Effector memory CD4-positive, alpha-beta T cell (primary cell): ENCODE measurements at regions not wholly inside any gene's neighbourhood (a gene's known extent, or its start where the extent isn't known, plus 50 kb on each side); places are given as distances from the start of the nearest gene placed in this dataset.
"Not testable (repeated sequence)": the region's sequence is repeated elsewhere in the genome, so short reads cannot be mapped to it uniquely, and the experiment has no call there.

Source experiments
- DNase-seq, 3 donors: peaks; one replicate each; pipeline ENCODE4 v3.0.0-alpha.2; 2020
- H3K27ac ChIP-seq: 2 replicates; pipeline ENCODE4 v1.7.0; 2013; ENCODE audit warnings: mild to moderate bottlenecking, low read length, moderate library complexity; ENCODE audit not compliant: insufficient read depth, poor library complexity, severe bottlenecking
- H3K27me3 ChIP-seq: replicated peaks from 2 replicates; pipeline ENCODE4 v1.7.0; 2013; ENCODE audit warnings: mild to moderate bottlenecking, low read length; ENCODE audit not compliant: insufficient read depth, control insufficient read depth, poor library complexity, severe bottlenecking
- H3K36me3 ChIP-seq: 2 replicates; pipeline ENCODE4 v1.7.0; 2013; ENCODE audit warnings: mild to moderate bottlenecking, low read length, moderate library complexity; ENCODE audit not compliant: control insufficient read depth, insufficient read depth
- H3K4me1 ChIP-seq: 2 replicates; pipeline ENCODE4 v1.7.0; 2013; ENCODE audit warnings: low read length, mild to moderate bottlenecking; ENCODE audit not compliant: control insufficient read depth, insufficient read depth, poor library complexity, severe bottlenecking
- H3K4me3 ChIP-seq: 2 replicates; pipeline ENCODE4 v1.7.0; 2013; ENCODE audit warnings: low read length, low read depth, mild to moderate bottlenecking; ENCODE audit not compliant: insufficient read depth, poor library complexity, severe bottlenecking
- H3K9me3 ChIP-seq: 2 replicates; pipeline ENCODE4 v1.7.0; 2013; ENCODE audit warnings: mild to moderate bottlenecking, low read length, moderate library complexity; ENCODE audit not compliant: control insufficient read depth

- Histone ChIP-seq H3K27ac (no peak overlapping the region), H3K4me3 (no peak overlapping the region), H3K27me3 (no peaks in the 10 kb centered on the region), H3K4me1 (peaks cover 3% of the 10 kb centered on the region), H3K36me3 (no peaks in the 10 kb centered on the region), H3K9me3 (no peaks in the 10 kb centered on the region)
- no peak for DNase-seq
Measured at GRCh38 chr5:99023330-99023729, 94.5 kb upstream of the CHD1 start.

GRCh38 chr5:99022250-99022649 is 93.4 kb upstream of the CHD1 start:
- no peak for DNase-seq
- Histone ChIP-seq H3K4me1 (peaks cover 3% of the 10 kb centered on the region), H3K27me3 (no peaks in the 10 kb centered on the region), H3K9me3 (no peaks in the 10 kb centered on the region), H3K4me3 (no peak overlapping the region), H3K27ac (no peak overlapping the region), H3K36me3 (no peaks in the 10 kb centered on the region)

- Histone ChIP-seq H3K4me3 (no peak overlapping the region), H3K4me1 (no peaks in the 10 kb centered on the region), H3K9me3 (no peaks in the 10 kb centered on the region), H3K27ac (no peak overlapping the region), H3K36me3 (no peaks in the 10 kb centered on the region), H3K27me3 (no peaks in the 10 kb centered on the region)
- no peak for DNase-seq
Measured at GRCh38 chr5:99020698-99021048, 91.9 kb upstream of the CHD1 start.

- Histone ChIP-seq H3K4me3 (no peak overlapping the region), H3K4me1 (no peaks in the 10 kb centered on the region), H3K9me3 (no peaks in the 10 kb centered on the region), H3K27ac (no peak overlapping the region), H3K36me3 (no peaks in the 10 kb centered on the region), H3K27me3 (no peaks in the 10 kb centered on the region)
- DNase-seq = no peak
Measured at GRCh38 chr5:99019812-99020697, 91.2 kb upstream of the CHD1 start.

- H3K9me3 ChIP-seq = no peaks in the 10 kb centered on the region
- no peak for DNase-seq
- no peaks in the 10 kb centered on the region for H3K36me3 ChIP-seq
- no peak overlapping the region for H3K27ac ChIP-seq
- H3K4me1 ChIP-seq = no peaks in the 10 kb centered on the region
- H3K27me3 ChIP-seq = no peaks in the 10 kb centered on the region
- no peak overlapping the region for H3K4me3 ChIP-seq
Measured at GRCh38 chr5:99019254-99019653, 90.4 kb upstream of the CHD1 start.

GRCh38 chr5:99010294-99010693 is 81.5 kb upstream of the CHD1 start:
- H3K4me1 ChIP-seq = no peaks in the 10 kb centered on the region
- H3K4me3 ChIP-seq = no peak overlapping the region
- H3K27ac ChIP-seq = no peak overlapping the region
- no peaks in the 10 kb centered on the region for H3K9me3 ChIP-seq
- no peak for DNase-seq
- H3K36me3 ChIP-seq = no peaks in the 10 kb centered on the region
- no peaks in the 10 kb centered on the region for H3K27me3 ChIP-seq

GRCh38 chr5:99008009-99008408 is 79.2 kb upstream of the CHD1 start:
- H3K36me3 ChIP-seq, H3K4me1 ChIP-seq, H3K9me3 ChIP-seq, DNase-seq, H3K4me3 ChIP-seq, H3K27me3 ChIP-seq, H3K27ac ChIP-seq: not testable (repeated sequence)

GRCh38 chr5:99005506-99005905 is 76.7 kb upstream of the CHD1 start:
- DNase-seq = no peak

GRCh38 chr5:99004960-99005359 is 76.2 kb upstream of the CHD1 start:
- no peak overlapping the region for H3K27ac ChIP-seq
- H3K27me3 ChIP-seq = no peaks in the 10 kb centered on the region
- no peak overlapping the region for H3K4me3 ChIP-seq
- H3K4me1 ChIP-seq = no peaks in the 10 kb centered on the region
- no peaks in the 10 kb centered on the region for H3K9me3 ChIP-seq
- DNase-seq = no peak
- no peaks in the 10 kb centered on the region for H3K36me3 ChIP-seq

More at GRCh38 chr5:99005506-99005905, 76.7 kb upstream of the CHD1 start:
- Histone ChIP-seq H3K36me3 (no peaks in the 10 kb centered on the region), H3K4me1 (no peaks in the 10 kb centered on the region), H3K4me3 (no peak overlapping the region), H3K27ac (no peak overlapping the region), H3K27me3 (no peaks in the 10 kb centered on the region), H3K9me3 (no peaks in the 10 kb centered on the region)

GRCh38 chr5:99000876-99001275 is 72.1 kb upstream of the CHD1 start:
- no peak overlapping the region for H3K27ac ChIP-seq
- no peaks in the 10 kb centered on the region for H3K4me1 ChIP-seq
- no peak for DNase-seq
- no peaks in the 10 kb centered on the region for H3K27me3 ChIP-seq
- H3K36me3 ChIP-seq = no peaks in the 10 kb centered on the region
- H3K4me3 ChIP-seq = no peak overlapping the region
- H3K9me3 ChIP-seq = no peaks in the 10 kb centered on the region
